CD4-positive, alpha-beta T cell treated with Interleukin-2 at 100 ng/mL for 4 hours (primary cell): ENCODE measurements at regions not wholly inside any gene's neighbourhood (a gene's known extent, or its start where the extent isn't known, plus 50 kb on each side); places are given as distances from the start of the nearest gene placed in this dataset.
"Not testable (repeated sequence)": the region's sequence is repeated elsewhere in the genome, so short reads cannot be mapped to it uniquely, and the experiment has no call there.

Source experiments
- DNase-seq: peaks from one replicate; pipeline ENCODE4 v3.0.0-alpha.2; 2020; ENCODE audit warnings: low spot score

- not testable (repeated sequence) for DNase-seq
Measured at GRCh38 chr5:34329201-34329600, 286.2 kb upstream of the C1QTNF3 start.

- not testable (repeated sequence) for DNase-seq
Measured at GRCh38 chr5:34329611-34330108, 286.6 kb upstream of the C1QTNF3 start.

GRCh38 chr5:34331928-34332454, 289.0 kb upstream of the C1QTNF3 start:
- not testable (repeated sequence) for DNase-seq

- DNase-seq = not testable (repeated sequence)
Measured at GRCh38 chr5:34339408-34340001, 296.5 kb upstream of the C1QTNF3 start.

GRCh38 chr5:34354440-34354839, 301.7 kb upstream of the RAI14 start:
- DNase-seq = not testable (repeated sequence)

GRCh38 chr5:34371417-34371816, 284.7 kb upstream of the RAI14 start:
- DNase-seq = not testable (repeated sequence)

- DNase-seq = not testable (repeated sequence)
Measured at GRCh38 chr5:34371817-34372216, 284.3 kb upstream of the RAI14 start.

- not testable (repeated sequence) for DNase-seq
Measured at GRCh38 chr5:34372739-34373138, 283.4 kb upstream of the RAI14 start.

- not testable (repeated sequence) for DNase-seq
Measured at GRCh38 chr5:34377651-34378050, 278.5 kb upstream of the RAI14 start.

GRCh38 chr5:34378498-34378897, 277.6 kb upstream of the RAI14 start:
- not testable (repeated sequence) for DNase-seq

GRCh38 chr5:34388754-34389153, 267.4 kb upstream of the RAI14 start:
- not testable (repeated sequence) for DNase-seq

GRCh38 chr5:34409373-34409772, 246.8 kb upstream of the RAI14 start:
- DNase-seq = no peak

GRCh38 chr5:34410411-34411139, 245.6 kb upstream of the RAI14 start:
- DNase-seq = no peak

GRCh38 chr5:34411470-34412346, 244.4 kb upstream of the RAI14 start:
- no peak for DNase-seq

- no peak for DNase-seq
Measured at GRCh38 chr5:34412736-34413135, 243.4 kb upstream of the RAI14 start.

GRCh38 chr5:34415559-34416198, 240.4 kb upstream of the RAI14 start:
- no peak for DNase-seq

GRCh38 chr5:34416501-34417008, 239.6 kb upstream of the RAI14 start:
- no peak for DNase-seq

GRCh38 chr5:34420191-34420590, 235.9 kb upstream of the RAI14 start:
- DNase-seq = not testable (repeated sequence)

GRCh38 chr5:34436761-34437501, 219.2 kb upstream of the RAI14 start:
- no peak for DNase-seq

GRCh38 chr5:34439601-34440000, 216.5 kb upstream of the RAI14 start:
- no peak for DNase-seq

- not testable (repeated sequence) for DNase-seq
Measured at GRCh38 chr5:34441767-34442166, 214.4 kb upstream of the RAI14 start.
